HG02943 (cell line): ENCODE measurements at regions not wholly inside any gene's neighbourhood (a gene's known extent, or its start where the extent isn't known, plus 50 kb on each side); places are given as distances from the start of the nearest gene placed in this dataset.
"Not testable (repeated sequence)": the region's sequence is repeated elsewhere in the genome, so short reads cannot be mapped to it uniquely, and the experiment has no call there.

ENCODE experiments used
- ATAC-seq: cut with Tn5 transposase; IDR thresholded peaks from one replicate; pipeline ENCODE4 v1.9.1; 2021; ENCODE audit warnings: mild to moderate bottlenecking, low read depth, moderate library complexity; ENCODE audit not compliant: unreplicated experiment

DNA sequence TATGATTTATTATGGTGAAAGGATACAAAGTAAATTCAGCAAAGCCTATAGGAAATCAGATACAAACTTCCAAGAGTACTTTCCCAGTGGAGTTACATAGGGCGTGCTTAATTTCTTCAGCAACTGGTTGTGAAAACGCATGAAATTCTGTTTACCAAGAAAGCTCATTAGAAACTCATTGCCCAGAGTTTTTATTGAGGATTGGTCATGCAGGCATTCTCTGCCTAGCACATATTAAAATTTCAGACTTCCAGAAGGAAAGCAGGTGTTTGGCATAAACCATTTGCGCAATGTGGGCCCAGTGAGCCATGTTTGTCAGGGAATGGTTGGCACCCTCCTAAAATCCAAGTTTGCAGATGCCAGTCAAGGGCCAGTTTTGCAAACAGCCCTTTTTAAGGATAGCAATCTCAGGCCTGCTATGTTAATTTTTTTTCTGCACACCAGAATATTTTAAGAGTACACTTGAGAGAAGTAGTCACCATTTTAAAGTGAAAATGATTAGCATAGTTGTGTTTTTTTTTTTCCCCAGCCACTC is 311.1 kb upstream of the CHD1 start:
- no peak for ATAC-seq

DNA sequence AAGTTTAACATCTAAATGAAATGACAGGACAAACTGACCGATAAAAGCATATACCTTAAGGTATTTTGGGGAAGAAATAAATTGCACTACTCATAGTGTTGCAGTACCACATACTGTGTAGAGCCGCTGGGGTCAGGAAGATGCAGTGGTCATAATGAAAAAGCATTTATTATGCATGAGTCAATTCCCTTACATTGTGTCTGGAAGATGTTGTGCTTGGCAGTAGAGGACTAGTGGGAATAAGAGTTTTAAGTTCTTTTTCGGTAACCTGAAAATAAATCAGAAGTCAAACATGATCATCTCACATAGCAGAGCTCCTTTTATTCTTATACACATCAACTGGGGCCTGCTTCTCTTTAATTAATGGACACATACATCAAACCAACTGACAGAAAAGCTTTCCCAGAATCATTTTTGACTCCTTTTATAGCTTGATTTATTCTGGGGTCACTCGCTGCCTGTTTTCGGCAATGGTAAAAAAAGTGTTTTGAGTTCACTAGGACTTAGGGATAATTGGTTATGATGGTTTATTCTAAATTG is 262.5 kb upstream of the CHD1 start:
- ATAC-seq: no peak

DNA sequence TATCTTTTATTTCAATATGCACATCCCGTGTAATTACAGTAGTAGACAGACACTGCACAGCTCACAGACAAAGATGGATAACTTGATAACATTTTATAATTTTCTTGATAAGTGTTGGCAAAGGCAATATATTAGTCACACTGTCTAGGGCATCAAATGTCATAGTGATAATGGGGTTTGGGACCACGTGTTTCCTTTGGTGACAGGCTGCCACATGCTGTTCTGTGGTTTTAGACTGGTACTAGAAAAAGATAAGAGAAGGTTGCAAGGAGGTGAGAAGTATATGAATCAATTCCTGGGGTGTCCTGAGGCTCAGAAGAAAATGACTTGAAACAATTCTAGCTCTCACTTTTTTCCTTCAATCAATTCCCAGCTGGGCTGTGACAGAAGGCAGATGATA is 258.8 kb upstream of the CHD1 start:
- no peak for ATAC-seq

DNA sequence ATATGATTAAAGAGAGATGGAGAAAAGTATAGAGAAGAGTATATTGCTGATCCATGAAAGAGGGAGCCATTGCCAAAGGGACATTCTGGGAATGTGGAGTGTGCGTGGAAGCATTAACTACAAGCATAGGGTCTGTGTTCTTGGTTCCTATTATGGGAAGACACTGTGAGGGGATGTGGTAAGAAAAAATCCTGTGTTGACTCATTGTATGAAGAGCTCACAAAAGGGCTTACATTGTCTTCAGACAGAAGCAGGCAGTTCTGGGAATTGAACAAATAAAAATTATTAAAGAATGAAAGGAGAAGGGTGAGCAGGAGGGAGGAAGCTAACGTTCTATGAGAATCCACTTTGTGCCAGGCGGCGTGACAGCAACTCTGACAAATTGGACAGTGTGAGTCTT is 250.4 kb upstream of the CHD1 start:
- no peak for ATAC-seq

DNA sequence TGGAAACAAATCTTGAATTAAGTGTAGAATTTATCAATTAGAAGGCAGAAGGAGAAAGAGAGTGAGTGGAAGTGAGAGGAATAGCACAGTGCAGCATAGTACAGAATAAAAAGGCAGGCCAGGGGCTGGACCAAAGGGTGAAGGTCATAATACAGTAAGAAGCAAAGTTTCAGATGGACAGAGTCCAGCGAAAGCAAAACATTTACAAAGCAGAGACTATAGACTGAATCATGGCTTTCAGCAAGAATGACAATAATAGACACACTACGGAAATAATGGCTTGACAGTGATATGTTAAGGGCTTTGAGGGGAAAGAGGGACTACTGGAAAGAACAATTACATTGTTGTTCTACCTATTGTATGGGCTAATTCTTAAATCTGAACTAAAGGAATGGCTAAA is 249.0 kb upstream of the CHD1 start:
- no peak for ATAC-seq

DNA sequence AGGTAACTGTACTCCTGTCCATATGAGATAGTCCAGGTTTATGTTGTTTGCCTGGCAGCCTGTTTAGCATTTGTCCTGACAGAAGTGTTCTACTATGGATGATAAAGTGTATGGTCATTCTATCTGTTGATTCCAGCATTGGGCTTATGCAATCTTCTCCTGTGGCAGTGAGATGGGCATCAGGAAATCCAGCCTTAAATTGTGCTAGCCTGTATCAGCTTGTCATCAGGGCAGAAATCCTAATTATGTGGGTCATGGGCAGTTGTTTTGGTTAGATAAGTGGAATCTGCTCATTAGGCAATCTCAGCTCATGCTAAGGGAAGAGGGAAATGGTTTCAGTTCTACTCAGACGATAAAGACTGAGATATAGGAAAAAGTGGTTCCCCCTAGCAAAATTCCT is 247.4 kb upstream of the CHD1 start:
- no peak for ATAC-seq

DNA sequence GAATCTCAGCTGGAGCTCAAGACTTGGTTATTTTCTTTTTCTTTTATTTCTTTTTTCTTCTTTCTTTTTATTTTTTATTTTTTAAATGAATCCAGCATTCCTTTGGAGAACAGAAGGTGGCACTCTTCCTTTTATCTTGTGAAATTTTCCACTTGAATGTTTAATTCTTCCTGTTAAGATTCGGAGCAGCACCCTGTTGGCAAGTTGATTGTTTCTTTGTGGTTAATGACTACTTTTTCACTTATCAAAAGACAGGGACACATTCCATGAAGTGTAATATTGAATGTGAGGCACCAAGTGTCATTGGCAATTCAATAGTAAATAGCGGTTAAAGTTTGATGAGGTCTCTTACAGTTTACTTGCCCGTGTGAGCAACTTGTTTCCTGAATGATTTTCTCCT is 240.5 kb upstream of the CHD1 start:
- no peak for ATAC-seq

DNA sequence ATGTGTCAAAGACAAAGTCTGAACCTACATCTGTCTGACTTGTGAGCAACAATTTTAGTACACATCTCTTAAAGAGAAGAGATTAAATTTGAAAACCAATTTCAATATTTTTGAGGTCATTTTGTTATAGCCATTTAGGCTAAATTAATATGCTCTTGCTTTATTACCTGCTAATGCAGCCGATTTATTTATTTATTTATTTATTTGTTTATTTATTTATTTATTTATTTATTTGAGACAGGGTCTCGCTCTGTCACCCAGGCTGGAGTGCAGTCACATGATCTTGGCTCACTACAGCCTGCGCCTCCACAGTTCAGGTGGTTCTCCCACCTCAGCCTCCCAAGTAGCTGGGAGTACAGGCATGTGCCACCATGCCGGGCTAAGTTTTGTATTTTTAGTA is 232.7 kb upstream of the CHD1 start:
- ATAC-seq: not testable (repeated sequence)

DNA sequence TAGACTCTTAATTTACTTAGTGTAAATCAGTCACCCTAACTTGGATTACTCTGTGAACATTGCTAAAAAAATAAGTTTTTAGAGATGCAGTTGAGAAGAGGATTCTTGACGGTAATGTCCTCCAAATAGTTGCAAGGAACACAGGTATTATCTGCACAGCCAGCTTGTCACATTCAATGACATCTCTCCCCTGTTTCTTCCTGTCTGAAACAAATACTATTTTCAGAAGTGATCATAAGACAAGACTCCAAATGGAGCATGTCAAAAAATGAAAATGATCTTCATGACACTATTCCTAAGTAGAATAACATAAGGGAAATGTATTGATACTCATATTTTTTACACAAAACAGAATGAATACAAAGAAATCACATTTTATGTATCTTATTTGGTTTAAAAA is 227.9 kb upstream of the CHD1 start:
- no peak for ATAC-seq

DNA sequence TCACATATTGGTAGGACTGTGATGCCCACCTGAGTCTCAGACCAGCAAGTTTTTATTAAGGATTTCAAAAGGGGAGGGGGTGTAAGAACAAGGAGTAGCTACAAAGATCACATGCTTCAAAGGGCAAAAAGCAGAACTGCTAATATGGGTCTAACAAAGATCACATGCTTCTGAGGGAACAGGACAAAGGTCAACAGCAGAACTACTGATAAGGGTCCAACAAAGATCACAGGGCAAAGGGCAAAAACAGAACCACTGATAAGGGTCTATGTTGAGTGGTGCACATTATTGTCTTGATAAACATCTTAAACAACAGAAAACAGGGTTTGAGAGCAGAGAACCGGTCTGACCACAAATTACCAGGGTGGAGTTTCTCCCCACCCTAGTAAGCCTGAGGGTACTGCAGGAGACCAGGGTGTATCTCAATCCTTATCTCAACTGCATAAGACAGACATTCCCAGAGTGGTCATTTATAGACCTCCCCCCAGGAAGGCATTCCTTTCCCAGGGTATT is 214.5 kb upstream of the CHD1 start:
- not testable (repeated sequence) for ATAC-seq

DNA sequence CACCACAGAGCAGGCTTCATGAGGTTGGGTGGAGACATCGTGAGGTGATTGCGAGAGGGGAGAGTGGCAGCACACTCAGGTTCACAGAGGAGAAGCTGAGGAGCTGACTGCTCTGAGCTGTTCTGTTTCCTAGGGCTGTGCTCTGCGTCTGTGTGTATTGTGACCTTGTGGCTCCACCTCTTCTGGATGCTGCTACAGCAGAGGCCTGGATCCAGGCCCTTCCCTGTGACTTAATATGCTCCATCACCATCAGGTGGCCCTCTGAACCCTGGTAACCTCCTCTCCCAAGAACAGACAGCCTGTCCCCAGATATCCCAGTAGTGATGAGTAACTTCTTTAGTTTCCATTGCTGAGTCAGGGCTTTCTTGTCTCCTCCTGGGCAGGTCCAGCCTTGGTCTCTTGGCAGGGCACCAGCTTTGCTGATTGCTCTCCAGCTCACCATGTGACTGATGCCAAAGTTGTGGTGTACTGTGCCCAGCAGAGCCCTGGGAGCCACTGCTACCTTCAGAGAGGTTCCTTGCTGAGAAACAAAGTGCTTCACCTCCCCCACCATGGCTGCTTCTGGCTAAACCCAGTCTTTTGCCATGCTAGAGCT is 212.8 kb upstream of the CHD1 start:
- ATAC-seq: no peak

DNA sequence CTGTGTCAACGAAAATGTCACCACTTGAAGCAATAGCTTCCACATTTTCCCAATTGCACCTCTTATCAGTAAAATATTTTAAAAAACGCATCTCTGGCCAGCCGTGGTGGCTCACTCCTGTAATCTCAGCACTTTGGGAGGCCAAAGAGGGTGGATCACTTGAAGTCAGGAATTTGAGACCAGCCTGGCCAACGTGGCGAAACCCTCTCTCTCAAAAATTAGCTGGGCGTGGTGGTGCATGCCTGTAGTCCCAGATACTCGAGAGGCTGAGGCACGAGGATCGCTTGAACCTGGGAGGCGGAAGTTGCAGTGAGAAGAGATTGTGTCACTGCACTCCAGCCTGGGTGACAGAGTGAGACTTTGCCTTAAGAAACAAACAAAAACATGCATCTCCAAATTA is 210.1 kb upstream of the CHD1 start:
- no peak for ATAC-seq

DNA sequence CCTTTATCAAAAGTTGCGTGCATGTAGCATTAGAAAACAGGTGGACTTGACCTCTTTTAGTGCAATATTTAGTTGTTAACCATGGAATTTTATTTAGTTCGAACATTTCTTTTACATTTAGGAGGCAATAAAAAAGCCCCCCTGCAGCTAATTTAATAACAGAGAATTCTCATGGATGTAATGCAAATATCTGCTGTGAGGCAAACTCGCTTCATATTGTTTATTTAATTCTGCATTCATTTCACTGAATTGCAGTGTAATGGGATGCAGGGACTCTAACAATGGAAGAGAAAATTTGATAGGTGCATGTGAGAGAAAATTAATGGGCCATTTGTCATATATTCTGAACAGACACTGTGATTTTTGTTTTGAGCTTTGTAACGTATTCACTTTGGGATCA is 205.1 kb upstream of the CHD1 start:
- no peak for ATAC-seq

DNA sequence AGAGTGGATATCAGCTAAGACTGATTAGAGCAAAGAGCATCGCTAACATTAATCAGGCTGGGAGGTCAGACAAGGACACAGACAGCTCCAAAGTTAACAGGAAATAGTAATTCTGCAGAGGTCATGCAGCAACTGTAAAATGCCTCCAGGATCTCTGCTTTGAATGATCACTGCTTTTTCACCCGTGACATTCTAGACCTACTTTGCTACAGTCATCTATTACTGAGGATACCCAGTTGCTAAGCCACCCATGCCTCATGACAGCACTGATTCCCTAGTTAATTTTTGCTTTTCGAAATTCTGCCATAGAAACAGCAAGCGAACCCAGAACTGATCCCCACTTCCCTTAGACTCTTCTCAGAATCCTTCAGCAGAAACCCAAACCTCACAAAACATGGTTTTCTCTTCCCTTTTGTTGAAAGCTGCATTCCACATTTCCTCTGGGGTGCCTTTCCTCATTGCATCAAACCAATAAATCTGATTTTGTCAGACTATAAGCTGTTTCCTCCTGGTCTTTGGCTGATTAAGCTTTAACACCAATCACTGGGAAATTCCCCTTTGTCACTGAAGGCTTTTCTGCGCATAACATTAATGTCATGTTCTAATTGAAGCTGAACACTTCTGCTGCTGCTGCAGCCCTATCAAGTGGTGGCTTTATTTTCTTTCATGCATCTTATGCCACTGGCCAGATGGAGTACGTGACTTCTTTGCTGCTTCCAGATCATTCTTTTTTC is 201.1 kb upstream of the CHD1 start:
- no peak for ATAC-seq

DNA sequence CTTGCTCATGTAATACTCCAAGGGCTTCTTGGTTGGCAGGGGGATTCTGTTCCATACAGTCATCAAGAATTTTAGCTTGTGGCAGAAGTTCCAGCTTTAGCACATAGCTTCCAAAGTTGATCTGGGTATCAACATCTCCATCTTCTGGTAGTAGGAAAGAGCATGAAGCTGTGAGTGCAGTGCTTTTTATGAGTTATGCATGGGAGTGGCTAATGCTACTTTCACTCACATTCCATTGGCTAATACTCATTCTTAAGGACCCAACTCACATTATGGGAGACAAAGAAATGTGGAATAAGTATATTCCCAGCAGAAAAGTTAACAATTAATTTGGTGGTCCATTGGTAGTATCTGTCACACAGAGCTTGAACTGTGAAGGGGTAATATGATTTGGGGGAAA is 194.2 kb upstream of the CHD1 start:
- no peak for ATAC-seq

DNA sequence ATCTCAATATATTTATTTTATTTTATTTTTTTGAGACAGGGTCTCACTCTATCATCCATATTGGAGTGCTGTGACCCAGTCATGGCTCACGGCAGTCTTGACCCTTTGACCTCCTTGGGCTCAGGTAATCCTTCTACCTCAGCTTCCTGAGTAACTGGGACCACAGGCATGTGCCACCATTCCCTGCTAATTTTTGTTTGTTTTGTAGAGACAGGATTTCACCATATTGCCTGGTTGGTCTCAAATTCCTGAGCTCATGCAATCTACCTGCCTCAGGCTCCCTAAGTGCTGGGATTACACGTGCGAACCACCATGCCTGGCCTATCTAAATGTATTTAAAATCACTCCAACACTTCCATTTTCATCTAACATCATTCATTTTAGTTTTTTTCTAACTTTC is 190.5 kb upstream of the CHD1 start:
- no peak for ATAC-seq

DNA sequence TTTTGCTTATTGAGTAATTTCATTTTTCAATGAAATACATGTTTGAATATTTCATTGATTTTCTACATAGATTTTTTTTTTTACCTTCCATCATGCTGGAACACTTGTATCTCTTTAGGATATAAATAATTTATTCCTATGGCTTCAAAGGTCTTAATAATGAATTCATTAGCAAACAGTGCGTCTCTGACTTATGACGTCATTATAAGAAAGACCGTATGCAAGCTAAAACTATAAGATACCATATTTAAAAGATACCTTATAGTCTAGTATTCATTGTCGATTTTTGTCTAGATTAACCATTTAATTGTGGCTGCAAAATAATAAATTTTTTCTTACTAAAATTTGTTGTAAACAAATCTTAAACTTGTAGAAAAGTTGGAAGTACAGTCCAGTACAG is 187.7 kb upstream of the CHD1 start:
- no peak for ATAC-seq

DNA sequence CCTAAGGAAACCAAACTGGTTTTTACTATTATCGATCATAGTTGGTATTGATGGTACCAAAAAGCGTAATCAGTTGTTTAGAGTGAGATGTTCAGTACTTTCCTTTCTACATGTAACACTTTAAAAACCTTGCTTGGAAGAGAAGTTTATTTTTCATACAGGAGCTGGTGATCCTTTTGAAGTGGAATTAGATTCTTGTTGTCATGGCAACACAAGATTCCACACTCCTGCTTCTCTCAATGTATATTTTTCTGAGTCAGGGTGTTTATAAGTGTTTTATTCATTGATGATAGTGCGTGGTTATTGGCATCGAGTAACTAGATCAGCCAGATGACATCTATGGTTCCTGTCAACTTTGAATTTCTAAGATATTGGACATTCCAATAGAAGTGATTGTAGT is 181.1 kb upstream of the CHD1 start:
- no peak for ATAC-seq

DNA sequence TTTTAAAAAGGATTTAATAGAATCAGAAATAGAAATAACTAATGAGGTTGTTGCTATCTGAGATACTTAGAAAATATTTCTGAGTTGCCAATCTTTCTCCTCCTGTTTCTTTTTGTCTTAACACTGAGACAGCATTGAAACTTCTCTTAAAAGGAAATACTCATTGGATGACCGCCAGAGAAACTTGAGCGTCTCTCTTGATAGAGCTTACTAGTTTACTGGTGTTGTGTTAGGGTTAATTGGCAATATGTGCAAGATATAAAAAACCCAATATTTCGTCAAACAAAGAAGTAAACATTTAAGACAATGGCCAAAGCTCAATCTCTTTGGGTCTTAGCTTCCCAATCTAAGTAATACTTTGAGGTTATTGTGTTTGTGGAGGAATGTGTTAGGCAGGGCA is 176.4 kb upstream of the CHD1 start:
- ATAC-seq: no peak

DNA sequence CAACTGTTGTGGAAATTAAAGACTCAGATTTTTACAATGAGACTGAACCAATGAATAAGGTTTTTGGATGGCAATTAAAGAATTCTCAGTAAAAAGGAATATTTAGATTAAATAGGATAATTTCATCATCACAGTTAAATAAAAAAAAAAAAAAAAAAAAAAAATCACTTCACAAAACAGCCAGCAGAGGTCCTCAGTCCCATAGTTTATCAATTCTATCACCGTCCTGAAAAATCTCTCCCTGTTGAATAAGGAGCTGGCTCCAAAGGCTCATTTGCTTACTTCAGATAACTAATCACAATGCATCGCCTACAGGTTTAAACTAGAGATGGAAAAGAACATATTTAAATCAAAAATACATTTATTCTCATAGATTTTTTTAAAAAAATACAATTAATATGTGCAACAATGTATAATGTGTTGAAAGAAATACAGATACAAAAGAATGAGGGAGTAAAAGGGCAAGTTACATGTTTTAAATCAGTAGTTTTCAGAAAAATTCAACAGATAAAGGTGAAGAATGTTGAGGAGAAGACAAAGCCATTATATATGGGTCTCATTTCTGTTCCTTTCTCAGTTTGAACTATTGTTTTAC is 175.8 kb upstream of the CHD1 start:
- ATAC-seq: no peak

DNA sequence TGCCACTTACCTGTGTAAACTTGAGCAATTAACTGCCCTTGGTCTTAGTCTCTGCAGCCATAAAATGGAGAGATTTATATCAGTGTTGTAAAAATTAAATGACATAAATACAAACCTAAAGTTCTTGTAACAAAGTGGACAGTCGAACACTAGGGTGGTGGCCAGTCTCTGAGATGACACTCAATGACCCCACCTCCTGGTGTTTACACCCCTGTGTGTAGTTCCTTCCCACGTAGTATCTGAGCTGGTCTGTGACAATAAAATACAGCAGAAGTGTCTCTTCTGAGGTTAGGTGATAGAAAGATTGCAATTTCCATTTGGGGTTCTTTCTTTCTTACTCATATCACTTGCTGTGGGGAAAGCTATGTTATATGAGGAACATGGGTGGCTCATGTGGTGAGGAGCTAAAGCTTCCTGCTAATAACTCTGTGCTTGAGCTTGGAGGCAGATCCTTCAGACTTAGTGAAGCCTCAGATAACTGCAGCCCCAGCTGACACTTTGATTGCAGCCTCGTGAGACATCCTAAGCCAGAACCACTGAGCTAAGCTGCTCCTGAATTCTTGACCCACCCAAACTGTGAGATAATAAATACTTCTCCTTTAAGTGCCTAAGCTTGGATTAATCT is 173.4 kb upstream of the CHD1 start:
- ATAC-seq: no peak
